Globus pallidus (tissue), 1 donor: ENCODE measurements at regions not wholly inside any gene's neighbourhood (a gene's known extent, or its start where the extent isn't known, plus 50 kb on each side); places are given as distances from the start of the nearest gene placed in this dataset.
A peak's percentile ranks its signal among the peaks of the same experiment; 100 is the strongest.

Source experiments
- DNase-seq: peaks from one replicate; pipeline ENCODE4 v3.0.0-alpha.2; 2015; ENCODE audit warnings: low spot score

DNA sequence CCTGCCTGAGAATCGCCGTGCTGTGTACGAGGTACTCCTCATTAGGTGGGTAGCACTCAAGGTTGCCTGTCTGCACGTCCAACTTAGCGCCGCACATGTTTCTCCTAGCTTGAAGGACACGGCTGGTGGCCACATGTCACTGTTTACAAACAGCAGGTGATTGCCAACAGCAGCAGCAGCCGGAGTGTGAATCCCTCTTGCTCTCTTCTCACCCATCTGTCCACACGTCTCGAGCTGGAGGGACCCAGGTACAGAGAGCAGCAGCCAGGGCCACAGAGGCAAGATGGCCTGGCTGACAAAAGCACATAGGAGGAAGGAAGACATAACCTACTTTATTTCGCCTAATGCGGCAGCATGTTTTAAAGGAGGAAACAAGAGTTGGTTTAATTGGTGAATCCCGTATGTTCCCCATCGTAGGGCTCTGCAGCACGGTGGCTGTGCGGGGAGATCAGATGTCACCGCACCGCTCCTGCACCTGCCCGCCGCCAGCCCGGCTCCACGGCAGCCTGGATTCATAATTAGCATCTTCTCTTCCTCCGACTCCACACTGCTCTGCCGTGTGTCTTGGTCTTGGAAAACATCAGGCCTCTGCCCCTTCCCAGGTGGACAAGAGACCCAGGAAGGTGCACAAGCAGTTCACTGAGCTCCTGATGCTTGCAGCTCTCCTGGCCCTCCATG lies 201.6 kb upstream of the IRX1 start:
- DNase-seq: no peak

DNA sequence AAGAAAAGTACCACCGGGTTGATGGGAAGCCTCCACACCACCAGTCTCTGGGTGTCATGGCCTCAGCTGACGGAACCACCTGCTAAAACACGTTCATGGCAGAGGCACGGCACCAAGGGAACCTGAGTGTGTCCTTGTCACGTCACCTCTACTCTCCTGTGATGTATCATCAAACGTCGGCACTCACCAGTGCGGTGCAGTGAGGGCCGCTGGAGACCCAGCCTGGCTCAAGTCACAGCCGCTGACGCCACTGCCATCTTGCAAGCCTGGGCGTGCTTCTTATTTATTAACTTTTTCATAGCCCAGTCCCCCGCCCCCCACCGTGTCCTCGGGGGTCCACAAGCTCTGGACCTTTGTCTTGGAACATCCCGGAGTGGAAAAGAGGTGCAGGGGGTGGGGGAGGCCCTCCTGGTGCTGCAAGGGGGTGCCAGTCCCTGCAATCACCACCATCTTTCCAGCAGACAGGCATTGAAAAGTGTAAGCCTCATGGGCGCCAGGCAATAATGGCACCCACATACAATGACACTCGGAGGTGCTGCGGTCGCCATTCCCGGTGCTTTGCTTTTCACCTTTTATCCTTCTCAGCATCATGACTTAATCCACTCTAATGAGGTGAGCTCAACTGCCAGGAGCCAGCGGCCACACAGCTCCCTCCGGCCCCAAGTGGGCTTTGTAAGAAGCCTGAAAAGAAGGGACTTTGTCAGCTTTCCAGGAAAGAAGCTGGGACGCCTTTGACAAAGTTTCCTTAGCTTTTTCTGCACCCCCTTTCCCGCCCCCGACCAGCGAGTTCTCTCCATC lies 202.3 kb upstream of the IRX1 start:
- DNase-seq: no peak

DNA sequence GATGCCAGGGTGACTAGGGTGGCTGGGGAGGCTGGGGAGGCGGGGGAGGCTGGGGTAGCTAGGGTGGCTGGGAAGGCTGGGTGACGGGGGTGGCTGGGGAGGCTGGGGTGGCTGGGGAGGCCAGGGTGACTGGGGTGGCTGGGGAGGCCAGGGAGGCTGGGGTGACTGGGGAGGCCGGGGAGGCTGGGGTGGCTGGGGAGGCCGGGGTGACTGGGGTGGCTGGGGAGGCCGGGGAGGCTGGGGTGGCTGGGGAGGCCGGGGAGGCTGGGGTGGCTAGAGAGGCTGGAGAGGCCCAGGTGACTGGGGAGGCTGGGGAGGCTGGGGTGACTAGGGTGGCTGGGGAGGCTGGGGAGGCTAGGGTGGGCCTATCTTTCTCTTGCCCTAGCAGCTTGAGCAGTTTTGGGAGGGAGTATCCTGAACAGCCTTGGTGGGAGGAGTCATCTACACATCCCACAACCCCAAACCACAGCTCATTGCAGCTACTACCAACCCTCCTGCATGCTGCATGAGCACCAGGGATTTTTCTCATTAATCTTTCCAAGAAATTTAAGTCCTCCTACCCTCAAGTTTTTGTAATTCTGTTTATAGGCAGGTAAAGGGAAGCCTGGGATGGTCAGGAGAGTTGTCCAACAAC lies 203.2 kb upstream of the IRX1 start:
- no peak for DNase-seq

DNA sequence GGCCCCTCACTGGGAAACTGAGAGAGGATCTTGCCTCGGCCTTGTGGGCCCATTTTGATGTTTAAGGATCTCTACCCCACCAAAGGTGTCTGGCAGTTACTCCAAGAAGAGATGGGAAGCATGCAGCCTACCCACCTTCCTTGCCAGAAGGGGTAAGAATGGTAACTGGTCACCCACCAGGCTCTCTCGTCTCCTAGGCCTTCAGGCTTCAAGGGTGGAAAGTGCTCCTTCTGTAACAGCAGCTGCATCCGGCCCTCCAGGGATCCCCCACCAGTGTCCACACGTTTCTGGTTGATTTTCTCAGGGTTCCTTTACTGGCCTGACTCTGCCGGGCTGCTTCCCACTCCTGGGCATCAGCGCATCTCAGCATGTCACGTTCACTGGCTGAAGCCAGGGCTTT lies 204.4 kb upstream of the IRX1 start:
- no peak for DNase-seq

DNA sequence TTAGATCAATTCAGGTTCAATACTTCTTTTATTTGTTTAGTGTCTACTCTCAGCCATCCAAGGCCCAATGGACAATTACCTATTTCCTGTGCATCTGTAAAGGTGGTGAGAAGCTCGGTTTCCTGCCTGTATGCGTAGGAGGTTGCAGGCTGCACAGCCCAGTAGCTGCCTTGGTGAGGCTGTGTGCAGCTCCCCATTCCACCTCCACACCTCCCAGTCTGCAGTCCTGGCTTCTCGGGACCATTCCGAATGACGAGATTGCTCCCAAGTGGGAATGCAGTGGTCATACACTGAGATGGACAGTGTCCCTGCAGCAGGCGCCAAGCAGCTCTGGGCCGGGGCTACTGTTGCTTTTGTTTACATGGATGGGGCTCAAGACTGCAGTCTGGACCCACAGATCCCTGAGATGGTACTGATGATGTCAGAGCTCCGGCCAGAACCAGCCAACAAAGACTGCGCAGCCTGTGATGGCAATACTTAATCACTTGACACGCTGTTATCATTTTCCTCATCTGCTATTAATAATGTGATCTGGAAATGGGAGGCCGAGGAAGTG lies 206.1 kb upstream of the IRX1 start:
- peak; percentile 42 for DNase-seq

DNA sequence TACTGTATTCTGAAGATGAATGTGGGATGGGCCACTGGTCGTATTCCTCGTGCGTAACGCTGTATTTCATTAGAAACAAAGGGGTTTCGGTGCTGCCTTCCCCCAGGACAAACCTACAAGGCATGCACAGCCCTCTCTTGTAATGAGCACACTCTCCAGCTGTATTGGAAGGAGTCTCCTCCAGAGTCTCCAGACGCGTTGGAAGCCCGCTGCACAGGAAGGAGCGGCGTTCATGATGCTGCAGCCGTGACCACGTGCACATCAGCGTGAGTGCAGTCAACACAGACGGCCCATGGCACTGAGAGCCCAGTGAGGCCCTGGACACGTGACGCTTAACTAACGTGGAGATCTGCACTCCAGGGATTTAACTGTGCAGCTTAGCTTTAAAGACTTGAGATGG lies 209.0 kb upstream of the IRX1 start:
- DNase-seq: no peak

DNA sequence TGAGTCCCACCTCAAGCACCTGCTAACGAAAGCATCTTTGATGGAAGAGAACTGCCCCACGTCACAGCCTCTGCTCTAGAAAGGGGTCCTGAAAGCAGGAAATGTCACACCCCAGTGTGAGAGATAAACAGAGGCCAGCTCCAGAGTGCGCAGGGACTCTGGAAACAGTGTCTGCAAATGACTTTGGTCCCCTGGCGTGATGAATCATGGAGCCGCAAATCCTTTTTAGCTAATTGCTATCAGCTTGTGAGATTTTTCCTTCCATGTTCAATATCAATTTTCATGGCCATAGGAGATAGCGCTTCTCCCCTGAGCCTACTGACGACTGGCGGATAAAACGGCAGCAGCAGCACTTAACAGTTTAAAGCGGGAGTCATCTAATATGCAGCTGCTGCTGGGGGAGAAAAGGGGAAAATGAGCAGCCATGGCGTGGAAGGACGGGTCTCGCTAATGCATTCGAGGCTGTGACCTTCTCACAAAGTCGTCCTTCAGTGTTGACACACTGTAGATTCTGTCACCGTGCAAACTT lies 209.6 kb upstream of the IRX1 start:
- no peak for DNase-seq

DNA sequence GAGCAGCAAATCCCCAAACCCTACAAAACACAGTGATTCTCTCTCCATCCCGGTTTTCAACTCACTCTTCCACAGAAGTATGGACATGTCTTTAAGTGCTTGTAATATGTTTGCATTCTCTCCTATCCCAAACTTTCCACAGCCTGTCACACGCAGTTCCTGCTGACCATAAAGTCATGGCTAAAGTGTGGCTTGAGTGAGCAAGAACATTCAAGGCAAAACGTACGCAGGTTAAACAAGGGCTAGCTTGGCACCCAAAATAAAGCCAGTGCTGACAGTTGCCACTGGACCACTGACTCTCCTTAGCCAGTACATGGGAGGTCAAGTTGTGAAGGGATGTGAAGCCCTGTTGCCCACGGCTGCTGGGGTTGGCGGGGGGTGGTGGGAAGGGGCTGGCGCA lies 211.1 kb upstream of the IRX1 start:
- DNase-seq: no peak

DNA sequence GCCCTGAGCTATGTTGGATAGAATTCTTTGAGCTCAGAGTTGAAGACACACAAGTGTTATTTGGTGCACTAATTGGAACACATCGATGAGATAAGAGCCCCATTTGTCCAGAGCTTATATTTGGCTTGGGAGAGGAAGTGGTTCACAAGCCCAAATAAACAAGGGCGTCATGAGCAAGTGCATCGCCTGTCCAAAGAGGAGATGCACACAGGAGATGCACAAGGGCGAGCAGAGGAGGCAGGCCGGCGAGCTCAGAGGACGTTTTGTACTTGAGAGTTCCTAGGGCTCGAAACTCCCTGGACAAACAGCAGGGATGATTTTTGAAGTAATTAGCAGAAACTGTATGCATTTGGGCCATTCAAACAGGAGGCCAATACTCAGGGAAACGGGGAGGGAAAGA lies 212.8 kb upstream of the IRX1 start:
- DNase-seq: no peak

DNA sequence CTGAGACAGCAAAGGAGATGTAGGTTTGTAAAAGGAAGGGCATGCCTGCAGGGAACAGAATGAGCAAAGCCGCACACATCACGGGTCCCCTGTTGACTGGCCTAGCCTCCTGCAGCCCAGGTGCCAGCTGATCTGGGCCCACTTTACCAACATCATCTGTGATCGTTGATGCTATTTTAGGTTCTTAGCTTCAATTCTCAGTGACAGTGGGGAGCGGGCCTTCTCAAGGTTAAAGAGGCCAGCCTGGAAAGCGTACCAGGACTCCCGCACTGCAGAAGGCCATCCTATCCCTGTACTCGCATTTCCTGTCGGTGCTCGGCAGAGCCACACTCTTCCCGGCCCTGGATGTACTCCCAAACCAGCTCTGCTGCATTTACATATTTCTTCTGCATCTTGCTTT lies 213.5 kb upstream of the IRX1 start:
- DNase-seq: no peak

DNA sequence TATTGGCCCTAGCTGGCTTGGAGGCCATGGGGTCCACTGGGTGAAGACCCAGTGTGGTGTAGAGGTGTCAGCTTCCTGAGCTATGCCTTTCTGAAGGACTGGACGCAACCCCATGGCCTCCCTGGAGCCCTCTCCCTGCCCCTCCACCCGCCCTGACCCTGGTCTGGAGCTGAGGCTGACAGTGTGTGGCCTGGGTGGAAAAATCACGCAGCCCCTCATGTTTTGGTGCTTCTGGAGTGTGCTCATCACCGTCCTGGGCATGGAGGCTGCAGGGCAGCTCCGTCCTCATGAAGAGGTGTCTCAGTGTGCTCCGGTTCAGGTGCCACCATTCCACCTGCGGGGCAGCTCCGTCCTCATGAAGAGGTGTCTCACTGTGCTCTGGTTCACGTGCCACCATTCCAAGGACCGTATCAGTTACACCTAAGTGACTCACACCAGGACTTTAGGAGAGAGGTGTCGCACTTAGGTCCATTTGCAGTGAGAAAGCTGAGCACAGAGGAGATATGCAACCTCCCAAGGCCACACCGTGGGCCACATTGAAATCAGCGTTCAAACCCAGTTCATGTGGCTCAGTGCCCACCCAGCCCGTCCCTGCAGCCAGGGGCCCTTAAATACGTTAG lies 214.3 kb upstream of the IRX1 start:
- DNase-seq: no peak

DNA sequence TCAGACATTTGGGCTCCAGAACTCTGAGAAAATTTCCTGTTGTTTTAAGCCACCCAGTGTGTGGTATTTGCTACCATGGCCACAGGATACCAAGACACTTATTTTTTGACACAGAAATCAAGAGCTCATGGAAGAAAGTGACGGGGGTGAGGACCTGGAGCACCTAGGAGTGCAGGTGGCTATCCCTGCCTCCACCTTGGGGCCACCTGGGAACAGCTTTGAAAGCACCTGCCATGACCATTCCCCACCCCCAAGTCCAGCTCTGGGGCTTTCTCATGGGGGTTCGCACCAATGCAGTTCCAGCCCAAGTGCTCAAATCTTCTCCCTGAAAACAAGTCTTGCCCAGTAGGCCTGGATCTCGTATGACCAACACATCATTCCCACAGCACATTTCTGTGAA lies 214.9 kb upstream of the IRX1 start:
- no peak for DNase-seq

DNA sequence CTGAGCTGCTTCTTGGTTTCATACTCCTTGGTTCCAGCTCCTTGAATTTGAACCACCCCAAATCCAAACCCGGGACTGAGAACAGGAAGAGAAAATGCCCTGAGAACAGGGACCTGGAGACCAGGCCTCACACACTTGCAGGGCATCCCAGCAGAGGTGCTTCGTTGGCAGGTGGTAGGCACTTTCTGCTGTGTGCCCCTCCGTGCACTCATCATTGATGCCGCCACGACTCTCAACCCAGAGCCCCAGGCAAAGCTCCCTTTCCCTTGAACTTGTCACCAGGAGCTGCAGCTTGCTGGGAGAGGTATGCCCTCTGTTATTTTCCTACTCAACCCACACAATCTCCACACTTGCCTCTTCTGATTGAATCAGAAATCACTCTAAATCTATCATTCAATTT lies 217.8 kb upstream of the IRX1 start:
- DNase-seq: no peak

DNA sequence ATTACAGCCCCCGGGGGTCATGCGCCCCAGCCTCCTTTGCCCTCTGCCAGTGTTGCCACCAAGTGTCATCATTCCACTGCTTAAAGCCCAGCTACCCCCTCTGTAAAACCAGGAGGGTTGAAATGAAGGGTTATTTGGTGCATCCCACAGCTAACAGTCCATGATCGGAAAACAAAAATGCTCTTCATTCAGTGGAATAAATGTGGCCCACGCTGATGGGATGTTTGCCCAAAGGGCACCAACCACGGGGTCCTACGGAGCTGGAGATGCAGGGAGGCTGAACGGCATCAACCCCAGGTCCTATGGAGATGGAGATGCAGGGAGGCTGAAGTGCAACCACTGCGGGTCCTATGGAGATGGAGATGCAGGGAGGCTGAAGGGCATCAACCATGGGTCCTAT lies 218.5 kb upstream of the IRX1 start:
- no peak for DNase-seq

DNA sequence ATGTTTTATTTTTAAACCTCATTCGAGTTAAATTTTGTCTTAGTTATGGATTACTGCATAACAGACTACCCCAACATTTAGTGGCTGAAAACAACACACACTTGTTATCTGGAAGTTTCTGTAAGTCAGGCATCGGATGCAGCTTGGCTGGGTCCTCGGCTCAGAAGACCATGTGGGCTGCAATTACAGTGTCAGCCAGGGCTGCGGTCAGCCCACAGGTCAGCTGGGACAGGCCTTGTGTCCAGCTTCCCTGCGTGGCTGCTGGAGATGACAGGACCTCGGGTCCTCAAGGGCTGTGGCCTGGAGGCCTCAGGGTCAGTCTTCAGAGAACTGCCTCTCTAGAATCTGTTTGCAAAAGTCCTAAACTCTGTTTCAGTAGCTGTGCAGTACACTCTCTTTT lies 219.0 kb upstream of the IRX1 start:
- DNase-seq: no peak

DNA sequence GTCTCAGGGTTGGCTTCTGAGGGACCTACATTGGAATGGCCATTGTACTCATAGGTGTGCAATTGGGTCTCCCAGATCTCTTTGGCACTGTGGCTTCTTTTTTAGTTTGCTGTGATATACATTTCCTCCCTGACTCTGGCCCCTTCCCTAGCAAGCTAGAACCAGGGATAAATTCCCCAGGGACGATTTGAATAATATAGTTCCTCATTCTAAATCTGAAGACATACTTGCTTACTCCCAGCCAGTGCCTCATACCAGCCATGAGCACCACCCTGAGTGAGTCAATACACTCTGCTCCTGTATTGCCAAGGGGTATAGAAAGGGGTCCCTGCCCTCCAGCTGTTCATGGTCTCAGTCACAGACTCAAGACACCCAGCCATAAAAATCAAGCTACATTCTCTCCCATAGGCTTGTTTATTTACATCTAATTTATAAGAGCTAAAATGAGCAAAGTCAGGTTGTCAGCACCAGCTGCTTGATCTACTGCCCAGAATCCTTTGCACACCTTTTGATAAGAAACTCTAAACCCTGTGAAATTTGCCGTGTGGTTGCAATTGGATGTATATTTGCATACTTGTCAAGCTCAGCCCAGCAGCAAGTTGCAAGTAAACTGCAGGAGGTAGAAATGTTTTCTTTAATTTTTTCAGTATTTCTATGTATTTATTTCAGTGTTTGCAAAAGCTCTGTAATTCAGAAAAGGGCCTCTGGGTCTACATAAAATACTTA lies 219.9 kb upstream of the IRX1 start:
- no peak for DNase-seq

DNA sequence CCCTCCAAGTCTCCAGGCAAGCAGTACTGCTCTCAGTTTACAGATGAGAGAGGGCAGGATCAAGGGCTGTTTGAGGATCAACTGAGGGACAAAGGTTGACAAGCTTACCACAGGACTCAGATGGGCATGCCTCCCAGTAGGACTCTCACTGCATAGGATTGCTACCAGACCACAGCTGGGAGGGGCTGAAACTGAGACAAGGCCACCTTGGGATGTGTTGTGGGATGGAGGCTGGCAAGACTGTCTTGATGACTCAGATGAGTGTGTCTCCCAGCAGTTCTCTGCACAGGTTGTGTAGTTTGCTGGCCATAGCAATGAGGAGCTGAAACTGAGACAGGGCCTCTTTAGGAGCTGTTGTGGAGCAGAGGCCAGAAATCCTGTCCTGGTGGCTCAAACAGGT lies 222.2 kb upstream of the IRX1 start:
- no peak for DNase-seq

DNA sequence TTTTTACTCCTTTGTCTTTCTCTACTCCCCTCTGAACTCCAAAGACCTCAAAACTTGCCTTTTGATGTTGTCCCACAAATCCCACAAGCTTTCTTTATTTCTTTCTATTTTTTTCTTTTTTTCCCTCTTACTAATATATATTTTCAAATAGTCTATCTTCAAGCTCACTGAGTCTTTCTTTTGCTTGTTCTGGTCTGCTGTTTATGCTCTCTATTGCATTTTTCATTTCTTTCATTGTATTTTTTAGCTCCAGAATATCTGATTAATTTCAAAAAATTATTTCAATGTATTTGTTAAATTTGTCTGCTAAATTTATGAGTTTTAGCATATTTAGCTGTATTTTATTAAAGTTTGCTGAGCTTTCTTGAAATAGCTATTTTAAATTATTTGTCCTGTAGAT lies 223.3 kb upstream of the IRX1 start:
- no peak for DNase-seq

DNA sequence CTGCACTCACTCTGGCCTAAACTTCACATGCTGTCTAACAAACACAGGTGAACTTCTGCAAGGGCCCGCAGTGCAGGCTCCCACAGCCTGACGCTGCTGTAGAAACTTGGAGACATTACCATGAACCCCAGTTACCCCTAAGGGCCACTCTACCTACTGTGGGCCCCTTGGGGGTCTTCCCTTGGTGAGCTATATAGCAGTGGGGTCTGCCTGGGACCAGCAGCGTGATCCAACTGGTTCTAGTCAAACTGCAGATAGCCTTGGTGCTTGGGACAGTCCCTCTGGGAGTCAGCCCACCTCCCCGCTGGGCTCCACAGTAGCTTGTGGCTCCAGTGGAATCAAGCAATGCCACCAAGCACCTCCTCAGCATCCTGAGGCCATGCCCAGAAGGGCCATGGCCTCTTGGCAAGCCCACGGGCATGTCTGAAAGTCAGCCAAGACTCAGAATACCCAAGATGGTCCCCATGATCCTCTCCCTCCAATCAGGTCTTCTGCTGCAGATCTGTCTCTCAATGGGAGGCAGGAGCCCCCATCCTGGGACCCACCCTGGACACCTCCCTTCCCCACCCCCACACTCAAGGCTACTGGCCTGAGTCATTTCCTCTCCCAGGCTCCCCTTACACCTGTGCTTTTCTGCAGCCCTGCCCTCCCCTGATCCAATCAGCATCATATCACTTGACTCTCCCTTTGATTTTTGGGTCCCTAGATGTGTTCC lies 230.0 kb upstream of the IRX1 start:
- no peak for DNase-seq

DNA sequence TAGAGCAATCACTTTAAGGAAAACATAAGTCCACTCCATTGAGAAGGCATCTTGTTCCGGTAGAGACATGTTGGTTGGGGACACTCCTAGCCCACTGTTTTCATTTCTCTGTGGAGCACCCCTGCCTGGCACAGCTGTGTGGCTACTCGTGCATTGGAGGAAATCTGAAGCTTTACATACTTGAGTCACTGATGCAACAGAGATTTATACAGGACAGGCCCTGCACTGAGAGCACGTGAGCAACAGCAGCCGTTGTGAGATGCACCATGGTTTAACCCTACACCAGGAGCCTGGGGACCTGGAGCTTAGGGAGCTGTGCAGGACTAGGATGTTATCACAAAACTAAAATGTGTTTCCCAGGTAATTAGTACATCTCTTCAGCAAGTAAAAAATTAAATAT lies 230.7 kb upstream of the IRX1 start:
- DNase-seq: no peak

DNA sequence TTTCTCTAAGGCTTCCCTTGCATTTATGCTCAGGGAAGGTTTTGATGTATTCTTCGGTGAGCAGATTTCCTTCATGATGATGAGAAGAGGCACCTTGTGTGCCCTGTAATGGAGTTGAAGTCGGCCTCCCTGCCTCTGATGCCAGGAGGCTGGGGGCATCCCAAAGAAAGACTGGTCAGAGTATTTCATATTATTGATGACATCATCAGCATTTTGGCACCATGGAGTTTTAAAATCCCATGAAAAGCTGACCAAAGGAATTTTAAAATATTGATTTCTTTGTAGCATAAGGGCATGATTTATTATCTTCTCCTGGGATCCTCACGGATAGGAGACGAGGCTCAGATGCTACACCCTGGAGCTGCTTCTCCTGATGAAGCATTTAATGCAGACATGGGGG lies 231.2 kb upstream of the IRX1 start:
- no peak for DNase-seq
